GM21717 (cell line): ENCODE measurements at regions not wholly inside any gene's neighbourhood (a gene's known extent, or its start where the extent isn't known, plus 50 kb on each side); places are given as distances from the start of the nearest gene placed in this dataset.
A peak's percentile ranks its signal among the peaks of the same experiment; 100 is the strongest.

Experiments
- ATAC-seq: cut with Tn5 transposase; IDR thresholded peaks from one replicate; pipeline ENCODE4 v1.9.1; 2021; ENCODE audit warnings: mild to moderate bottlenecking, moderate library complexity; ENCODE audit not compliant: unreplicated experiment

DNA sequence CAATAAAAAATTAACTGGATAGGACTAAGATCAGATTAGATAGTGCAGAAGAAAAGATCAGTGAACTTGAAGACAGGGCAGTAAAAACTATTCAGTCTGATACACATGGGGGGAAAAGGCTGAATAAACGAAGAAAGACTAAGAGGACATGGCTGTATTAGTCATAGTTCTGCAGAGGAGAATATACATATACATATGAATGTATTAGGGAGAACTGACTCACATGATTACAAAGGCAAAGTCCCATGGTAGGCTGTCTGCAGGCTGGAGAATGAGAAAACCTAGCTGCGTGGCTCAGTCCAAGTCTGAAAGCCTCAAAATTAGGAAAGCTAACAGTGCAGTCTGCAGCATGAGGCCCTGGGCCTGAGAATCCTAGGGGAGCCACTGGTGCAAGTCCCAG is 98.2 kb upstream of the GNAO1 start:
- no peak for ATAC-seq

DNA sequence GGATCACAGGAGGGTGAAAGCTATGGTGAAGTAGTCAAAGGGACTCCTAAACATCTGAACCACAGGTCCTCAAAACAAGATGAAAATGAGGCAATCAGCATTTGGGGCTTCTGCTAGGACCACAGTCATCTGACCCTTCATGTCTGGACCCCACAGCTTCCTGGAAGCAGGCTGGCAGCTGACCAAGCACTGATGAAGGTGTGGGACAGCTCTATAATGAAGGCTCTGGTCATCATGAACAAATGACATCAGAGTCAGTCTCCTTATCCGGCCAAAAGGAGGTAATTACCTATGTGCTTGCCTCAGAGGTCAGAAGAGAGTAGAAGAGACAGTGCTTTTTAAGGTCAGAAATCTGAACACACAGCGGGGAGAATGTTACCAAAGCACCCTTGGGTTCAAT is 101.2 kb upstream of the GNAO1 start:
- ATAC-seq, result no peak

DNA sequence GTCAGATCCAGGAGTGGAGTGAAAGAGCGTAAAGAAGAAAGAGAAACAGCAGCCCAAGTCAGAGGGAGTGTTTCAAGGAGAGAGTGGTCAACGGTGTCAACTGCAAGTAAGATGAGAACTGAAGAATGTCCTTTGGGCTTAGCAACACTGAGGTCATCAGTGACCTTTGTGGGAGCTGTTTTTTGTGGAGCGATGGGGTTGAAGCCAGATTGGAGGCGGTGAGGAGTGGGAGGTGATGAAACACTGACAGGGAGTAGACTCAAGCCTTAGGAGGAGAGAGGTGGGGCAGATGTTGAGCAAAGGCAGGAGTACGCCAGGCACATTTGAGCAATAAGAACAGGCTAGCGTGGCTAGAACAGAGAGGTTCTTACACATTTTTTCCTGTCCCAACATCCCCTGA is 103.7 kb upstream of the GNAO1 start:
- ATAC-seq, result no peak

DNA sequence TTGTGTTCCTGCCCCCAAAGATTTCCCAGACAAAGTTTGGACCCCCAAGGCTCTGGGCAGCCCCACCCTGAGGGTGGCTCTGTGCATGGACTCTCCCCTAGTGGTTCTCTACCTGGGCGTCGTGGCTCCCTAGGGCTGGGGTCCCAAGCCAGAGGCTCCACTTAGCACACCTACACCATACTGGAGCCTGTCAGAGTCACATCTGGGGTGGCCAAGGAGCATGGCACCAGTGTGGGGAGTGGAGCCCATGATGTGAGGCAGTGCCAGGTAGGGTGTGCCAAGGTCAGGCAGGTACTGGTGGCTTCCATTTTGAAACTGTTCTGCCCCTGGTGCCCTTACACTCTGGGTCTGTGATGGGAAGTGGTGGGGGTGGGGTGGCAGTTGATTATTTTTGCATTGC is 109.9 kb upstream of the GNAO1 start:
- ATAC-seq, result no peak

DNA sequence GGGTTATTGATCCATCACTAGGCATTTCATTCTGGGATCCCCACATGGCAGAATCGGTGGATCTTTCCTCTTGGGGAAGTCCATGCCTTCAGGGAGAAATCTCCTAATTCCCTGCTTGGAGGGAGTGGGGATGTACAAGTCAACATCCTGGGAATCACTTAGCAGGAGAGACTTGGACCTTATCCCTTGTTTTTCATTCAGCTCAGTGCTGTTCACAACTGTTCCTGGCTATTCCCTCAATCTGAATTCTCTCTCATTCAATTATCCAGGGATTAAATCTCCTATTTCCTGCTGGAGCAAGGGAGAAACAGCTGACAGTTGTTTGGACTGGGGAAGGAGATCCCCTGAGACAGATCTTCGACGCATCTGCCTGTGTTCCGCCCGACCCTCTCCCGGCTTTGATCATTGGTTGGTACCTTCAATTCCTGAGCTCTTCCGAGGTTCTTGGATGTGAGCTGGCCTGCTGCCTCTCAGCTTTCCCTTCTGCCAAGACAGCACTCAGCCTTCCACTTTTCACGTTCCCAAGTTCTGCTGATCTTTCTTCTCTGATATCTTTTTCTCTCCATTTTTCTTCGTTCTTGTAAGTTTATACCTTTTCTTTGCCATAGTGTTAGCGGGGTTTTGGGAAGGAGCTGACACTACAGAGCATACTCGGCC is 115.4 kb upstream of the GNAO1 start:
- ATAC-seq, result no peak

DNA sequence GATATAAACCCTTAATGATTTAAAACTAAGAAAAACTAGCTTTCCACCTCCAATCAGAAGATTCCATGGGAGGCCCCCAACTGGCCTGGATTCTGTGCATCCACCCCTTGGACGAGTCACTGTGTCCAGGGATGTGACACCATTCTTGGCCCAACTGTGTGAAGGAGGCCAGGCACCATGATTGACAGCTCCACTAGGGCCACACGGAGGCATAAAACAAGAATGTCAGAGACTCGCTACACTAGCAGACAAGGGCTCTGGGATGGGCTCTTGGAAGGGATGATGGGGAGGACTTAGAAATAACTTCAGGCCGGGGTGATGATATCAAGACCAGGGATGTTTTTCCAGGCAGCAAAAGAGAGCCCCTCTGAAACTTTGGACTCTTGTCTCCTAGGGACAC is 117.8 kb upstream of the GNAO1 start:
- ATAC-seq, result no peak

- no peak for ATAC-seq
These were observed 119.2 kb upstream of the GNAO1 start for GRCh38 chr16:56072096-56072495.

DNA sequence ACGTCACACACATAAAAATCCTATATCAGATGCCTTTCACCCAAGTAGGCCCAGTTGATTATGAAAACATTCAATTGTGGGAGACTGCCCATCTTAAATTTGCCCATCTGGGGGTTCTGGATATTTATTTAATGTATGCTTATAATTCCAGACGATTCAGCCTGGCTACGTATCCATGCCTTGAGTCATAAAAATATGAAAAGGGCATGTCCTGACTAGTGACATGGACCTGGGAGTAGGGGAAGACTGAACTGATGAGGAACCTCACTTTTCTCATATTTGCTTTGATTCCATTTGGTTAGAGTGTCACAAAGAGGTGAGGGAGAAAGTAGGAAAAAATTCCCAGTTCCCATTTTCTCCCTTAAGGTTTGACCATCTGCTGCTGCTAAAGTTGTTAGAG is 122.5 kb upstream of the GNAO1 start:
- no peak for ATAC-seq

- ATAC-seq, result no peak
These were observed 123.0 kb upstream of the GNAO1 start for GRCh38 chr16:56068314-56068713.

- no peak for ATAC-seq
These were observed 123.9 kb upstream of the GNAO1 start for GRCh38 chr16:56067406-56067805.

- no peak for ATAC-seq
These were observed 124.7 kb upstream of the GNAO1 start for GRCh38 chr16:56066617-56067016.

DNA sequence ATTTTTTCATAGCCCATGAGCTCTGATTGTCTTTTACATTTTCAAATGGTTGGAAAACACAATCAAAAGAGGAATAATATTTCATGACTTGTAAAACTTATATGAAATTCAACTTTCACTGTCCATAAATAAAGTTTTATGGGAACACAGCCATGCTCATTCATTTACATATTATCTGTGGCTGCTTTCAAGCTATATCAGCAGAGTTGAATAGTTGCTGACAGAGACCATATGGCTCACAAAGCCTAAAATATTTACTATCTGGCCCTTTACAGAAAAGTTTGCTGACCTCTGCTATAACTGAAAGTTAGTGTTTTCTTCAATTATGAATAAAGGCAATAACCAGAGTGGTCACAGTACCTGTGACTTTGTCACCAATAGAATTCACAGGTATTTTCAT is 128.2 kb upstream of the GNAO1 start:
- ATAC-seq, result no peak

DNA sequence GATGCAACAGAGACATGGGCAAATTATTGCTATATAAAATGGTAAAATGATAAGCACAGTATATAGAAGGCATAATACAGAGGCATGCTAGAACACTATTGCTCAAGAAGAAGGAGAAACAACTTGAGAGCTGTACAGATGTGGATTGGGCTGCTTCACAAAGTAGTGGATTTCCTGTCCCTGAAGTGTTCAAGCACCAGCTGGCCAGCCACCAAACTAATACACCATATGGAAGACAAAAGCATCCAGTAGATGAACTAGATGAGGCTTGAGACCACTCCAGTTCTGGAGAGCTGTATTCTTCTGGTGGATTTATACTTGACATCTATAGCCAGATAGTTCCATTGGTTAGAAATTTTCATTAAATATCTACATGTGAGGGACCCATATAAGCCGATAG is 134.1 kb upstream of the GNAO1 start:
- no peak for ATAC-seq

DNA sequence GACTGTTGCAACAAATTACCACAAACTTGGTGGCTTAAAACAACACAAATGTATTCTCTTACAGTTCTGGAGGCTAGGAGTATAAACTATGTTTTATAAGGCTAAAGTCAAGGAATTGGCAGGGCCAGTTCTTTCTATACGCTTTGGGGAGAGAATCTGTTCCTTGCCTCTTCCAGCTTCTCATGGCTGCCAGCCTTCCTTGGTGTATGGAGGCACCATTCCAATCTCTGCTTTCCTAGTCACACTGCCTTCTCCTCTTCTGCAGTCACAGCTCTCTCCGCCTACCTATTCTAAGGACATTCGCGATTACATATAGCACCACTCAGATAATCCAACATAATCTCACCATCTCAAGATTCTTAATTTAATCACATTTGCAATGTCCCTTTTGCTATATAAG is 140.4 kb upstream of the GNAO1 start:
- no peak for ATAC-seq

DNA sequence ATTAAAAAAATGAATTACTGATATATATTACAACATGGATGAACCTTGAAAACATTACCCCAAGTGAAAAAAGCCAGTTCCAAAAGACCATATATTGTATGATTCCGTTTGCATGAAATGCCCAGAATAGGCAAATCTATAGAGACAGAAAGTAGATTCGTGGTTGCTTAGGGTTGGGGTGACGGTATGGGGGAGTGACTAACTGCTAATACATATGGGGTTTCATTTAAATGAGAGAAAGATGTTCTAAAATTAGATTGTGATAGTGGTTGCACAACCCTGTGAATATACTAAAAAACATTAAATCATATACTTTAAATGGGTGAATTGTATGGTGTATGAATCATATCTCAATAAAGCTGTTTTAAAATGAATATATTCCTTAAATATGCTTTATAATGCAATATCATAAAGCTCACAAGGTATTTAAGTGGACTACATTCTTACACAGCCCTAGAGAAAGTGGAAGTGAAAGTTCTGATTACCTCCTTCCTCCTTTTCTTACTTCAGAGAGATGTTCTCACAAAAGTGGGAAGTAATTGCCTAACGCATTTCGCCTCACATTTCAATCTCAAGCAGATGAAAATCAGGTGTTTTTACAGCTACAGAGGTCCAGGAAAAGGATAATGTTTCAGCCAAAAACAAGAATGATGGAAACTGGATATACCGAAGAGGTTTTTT is 142.7 kb upstream of the GNAO1 start:
- ATAC-seq, result peak; percentile 86

DNA sequence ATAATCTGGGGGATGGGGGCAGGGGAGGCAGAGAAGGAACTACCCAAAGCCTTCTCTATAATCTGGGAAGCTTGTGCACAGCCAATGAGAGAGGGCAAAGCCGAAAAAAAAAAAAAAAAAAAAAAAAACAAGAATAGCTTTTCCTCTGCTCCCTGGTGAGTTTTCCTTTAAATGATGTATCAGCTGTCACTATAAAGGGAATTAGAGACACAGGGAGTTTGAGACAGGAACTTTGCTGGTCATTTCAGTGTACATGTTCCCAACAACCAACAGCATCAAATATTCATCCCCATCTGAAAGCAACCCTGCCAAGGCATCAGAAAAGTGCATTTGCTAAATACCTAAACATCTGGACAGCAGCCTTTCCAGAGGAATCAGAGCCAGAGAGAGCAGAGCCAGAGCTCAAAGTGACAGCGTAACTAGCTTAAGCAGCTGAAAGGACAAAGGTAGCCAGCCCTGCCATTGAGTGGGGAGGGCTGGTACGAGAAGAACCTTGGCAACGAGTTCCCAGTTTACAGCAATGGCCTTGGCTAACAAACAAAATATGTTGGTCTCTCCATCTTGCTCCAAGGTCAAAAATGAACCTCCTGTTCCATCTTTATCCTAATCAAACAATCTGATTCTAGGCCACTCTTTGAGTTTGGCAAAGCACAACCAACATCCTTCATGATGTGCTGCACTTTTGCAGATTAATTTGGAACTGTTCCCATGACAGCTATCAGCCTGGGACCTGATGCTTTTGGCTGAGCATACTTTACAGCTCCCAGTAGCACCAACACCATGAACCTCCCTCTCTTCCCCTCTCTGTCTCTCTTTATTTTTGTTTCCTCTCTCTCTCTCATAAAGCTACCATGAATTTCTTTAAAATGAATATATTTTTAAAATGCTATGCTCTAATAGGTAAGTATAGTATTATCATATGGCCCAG is 143.7 kb upstream of the GNAO1 start:
- ATAC-seq, result no peak

DNA sequence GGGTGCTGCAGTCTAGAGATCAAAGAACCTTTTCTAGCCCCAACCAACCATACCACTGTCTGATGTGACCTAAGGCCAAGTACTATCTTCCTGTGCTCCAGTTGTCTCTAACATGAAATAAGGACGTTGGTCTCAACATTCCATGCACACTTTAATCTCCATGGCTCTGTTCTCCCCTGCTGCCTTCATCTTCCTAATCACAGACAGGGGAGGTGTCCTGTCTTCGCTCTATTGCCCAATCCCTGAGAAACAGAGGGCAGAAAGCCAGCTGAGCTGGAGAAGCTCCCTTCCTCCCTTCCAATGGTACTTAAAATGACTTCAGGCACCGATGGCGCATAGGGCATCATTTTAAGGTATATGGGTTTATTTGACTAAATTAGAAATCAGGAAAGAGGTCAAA is 148.9 kb upstream of the GNAO1 start:
- ATAC-seq, result no peak

GRCh38 chr16:56041556-56042140 is 149.6 kb upstream of the GNAO1 start:
- no peak for ATAC-seq

DNA sequence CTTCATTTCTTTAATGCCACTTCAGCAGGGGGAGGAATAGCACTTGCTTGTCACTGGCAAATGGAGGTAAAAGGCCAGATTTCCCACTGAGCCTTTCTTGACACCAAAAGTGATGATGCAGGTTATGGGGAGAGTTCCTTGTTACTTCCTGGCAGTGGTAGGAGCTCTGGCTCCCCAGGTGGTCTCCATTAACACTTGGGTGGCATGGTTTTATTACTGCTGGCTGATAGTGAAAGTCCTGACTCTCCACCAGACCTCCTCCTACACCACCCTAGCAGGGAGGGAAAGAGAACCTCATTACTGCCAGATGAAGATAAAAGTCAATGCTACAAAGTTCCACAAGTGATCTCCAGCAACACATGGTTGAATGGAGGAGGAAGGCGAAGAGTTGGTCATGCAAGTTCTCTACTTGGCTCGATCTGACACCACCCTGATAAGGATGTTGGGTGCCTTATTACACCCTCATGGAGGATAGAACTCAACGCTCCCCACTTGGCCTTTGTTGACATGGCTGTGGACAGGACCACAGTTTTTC is 152.7 kb upstream of the GNAO1 start:
- ATAC-seq, result no peak

DNA sequence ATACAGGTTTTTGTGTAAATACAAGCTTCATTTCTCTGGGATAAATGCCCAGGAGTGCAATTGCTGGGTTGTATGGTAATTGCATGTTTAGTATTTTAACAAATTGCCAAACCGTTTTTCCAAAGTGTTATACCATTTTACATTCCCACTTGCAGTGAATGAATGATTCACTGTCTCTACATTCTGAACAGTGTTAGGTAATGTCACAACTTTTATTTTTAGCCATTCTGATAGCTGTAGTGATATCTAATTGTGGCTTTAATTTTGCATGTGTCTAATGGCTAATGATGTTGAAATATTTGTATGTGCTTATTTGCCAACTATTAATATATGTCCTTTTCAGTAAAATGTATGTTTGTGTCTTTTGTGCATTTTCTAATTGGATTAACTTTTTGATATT is 156.9 kb upstream of the CES5A start:
- ATAC-seq, result no peak

DNA sequence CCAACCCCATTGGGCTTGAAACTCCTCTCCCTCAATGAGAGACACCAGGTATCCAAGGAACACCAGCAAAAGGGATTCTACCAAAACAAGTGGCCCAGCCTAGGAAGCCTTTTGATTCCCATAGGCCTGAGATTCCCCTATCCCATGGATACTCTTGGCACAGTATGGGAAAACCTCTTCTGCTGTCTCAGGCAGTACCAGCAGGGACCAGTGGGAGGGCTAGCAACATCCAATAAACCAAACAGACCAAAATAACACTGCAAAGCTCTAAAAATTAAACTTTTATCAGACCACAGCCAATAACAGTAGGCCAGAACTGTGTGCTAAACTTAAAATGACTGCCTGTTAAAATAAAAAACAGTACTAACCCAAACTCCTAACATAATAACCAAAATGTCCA is 153.9 kb upstream of the CES5A start:
- ATAC-seq, result no peak
